Keratinocyte (primary cell): ENCODE measurements at regions not wholly inside any gene's neighbourhood (a gene's known extent, or its start where the extent isn't known, plus 50 kb on each side); places are given as distances from the start of the nearest gene placed in this dataset.

ENCODE experiments used
- DNase-seq: peaks from one replicate; pipeline ENCODE4 v3.0.0-alpha.2; 2011; ENCODE audit warnings: low read depth, missing footprints, low spot score
- FAIRE-seq: peaks from 2 replicates; lab custom pipeline; 2011; peaks lifted over from hg19 to GRCh38; lab: Jason Lieb, UNC
- H2AFZ ChIP-seq: 2 replicates; pipeline ENCODE4 v1.6.0; 2012; ENCODE audit warnings: low read length, control low read depth, inconsistent platforms; ENCODE audit not compliant: control insufficient read depth
- H3K27ac ChIP-seq: 2 replicates; pipeline ENCODE4 v1.5.1; 2011; ENCODE audit warnings: low read length; ENCODE audit not compliant: control insufficient read depth, insufficient read depth
- H3K27me3 ChIP-seq: 3 replicates; pipeline ENCODE4 v1.6.0; 2011; ENCODE audit warnings: low read length; ENCODE audit not compliant: control insufficient read depth, insufficient read depth; ENCODE audit errors: extremely low read depth
- H3K36me3 ChIP-seq, 2 experiments: 2 replicates in 1 of 2; 3 replicates in 1 of 2; pipeline ENCODE4 v1.5.1; 2011; ENCODE audit warnings: low read length in 2 of 2, mild to moderate bottlenecking in 1 of 2; ENCODE audit not compliant: control insufficient read depth in 2 of 2, insufficient read depth in 2 of 2; ENCODE audit errors: extremely low read depth in 1 of 2
- H3K4me1 ChIP-seq: 3 replicates; pipeline ENCODE4 v1.5.1; 2011; ENCODE audit warnings: low read length; ENCODE audit not compliant: control insufficient read depth, insufficient read depth; ENCODE audit errors: extremely low read depth
- H3K4me2 ChIP-seq: 3 replicates; pipeline ENCODE4 v1.6.0; 2011; ENCODE audit warnings: low read depth, low read length; ENCODE audit not compliant: control insufficient read depth, insufficient read depth; ENCODE audit errors: extremely low read depth
- H3K4me3 ChIP-seq, 3 experiments: fragments of 200-600 bp in 1 of 3; sonication (generic) in 1 of 3; 2 replicates in 2 of 3; 3 replicates in 1 of 3; pipeline ENCODE4 v1.5.1; 2011 to 2016; ENCODE audit warnings: low read length in 3 of 3, mild to moderate bottlenecking in 3 of 3, control low read depth in 2 of 3, inconsistent platforms in 1 of 3, low read depth in 1 of 3, mixed read lengths in 1 of 3, mixed run types in 1 of 3, moderate library complexity in 1 of 3; ENCODE audit not compliant: control insufficient read depth in 2 of 3, insufficient read depth in 2 of 3; ENCODE audit errors: extremely low read depth in 1 of 3
- H3K79me2 ChIP-seq: 2 replicates; pipeline ENCODE4 v1.6.0; 2012; ENCODE audit warnings: low read length; ENCODE audit not compliant: control insufficient read depth, insufficient read depth
- H3K9ac ChIP-seq: 3 replicates; pipeline ENCODE4 v1.6.0; 2011; ENCODE audit warnings: low read length; ENCODE audit not compliant: control insufficient read depth, insufficient read depth; ENCODE audit errors: extremely low read depth
- H3K9me1 ChIP-seq: 3 replicates; pipeline ENCODE4 v1.6.0; 2011; ENCODE audit warnings: low read length; ENCODE audit not compliant: control insufficient read depth, insufficient read depth; ENCODE audit errors: extremely low read depth
- H3K9me3 ChIP-seq: 2 replicates; pipeline ENCODE4 v1.5.1; 2012; ENCODE audit warnings: low read depth, low read length; ENCODE audit not compliant: control insufficient read depth
- H4K20me1 ChIP-seq: 3 replicates; pipeline ENCODE4 v1.6.0; 2011; ENCODE audit warnings: low read length; ENCODE audit not compliant: control insufficient read depth, insufficient read depth; ENCODE audit errors: extremely low read depth
- EZH2 ChIP-seq: IDR thresholded peaks from one replicate; pipeline ENCODE4 v1.6.1; 2012; ENCODE audit warnings: inconsistent platforms, mild to moderate bottlenecking, low read length, moderate library complexity
- dilution Hi-C: fragments of 300-500 bp; cut with MboI; formaldehyde crosslinking; loops from one replicate; pipeline ENCODE4 v1.7.0; 2020; ENCODE audit warnings: low sequenced_read_pairs; ENCODE audit not compliant: extremely low pct_ligation_motif_present
- TF ChIP-seq, protein P1 (sequence below), 3 experiments: IDR thresholded peaks in 1 of 3; conservative IDR thresholded peaks in 1 of 3; optimal IDR thresholded peaks in 1 of 3; 2 replicates in 2 of 3; 3 replicates in 1 of 3; pipeline versions ENCODE3 to v1.5.1; 2011; ENCODE audit warnings: low read length in 3 of 3, mild to moderate bottlenecking in 3 of 3, moderate library complexity in 2 of 3, control low read depth in 1 of 3, inconsistent platforms in 1 of 3; ENCODE audit not compliant: insufficient read depth in 2 of 3; ENCODE audit errors: extremely low read depth in 1 of 3

DNA sequence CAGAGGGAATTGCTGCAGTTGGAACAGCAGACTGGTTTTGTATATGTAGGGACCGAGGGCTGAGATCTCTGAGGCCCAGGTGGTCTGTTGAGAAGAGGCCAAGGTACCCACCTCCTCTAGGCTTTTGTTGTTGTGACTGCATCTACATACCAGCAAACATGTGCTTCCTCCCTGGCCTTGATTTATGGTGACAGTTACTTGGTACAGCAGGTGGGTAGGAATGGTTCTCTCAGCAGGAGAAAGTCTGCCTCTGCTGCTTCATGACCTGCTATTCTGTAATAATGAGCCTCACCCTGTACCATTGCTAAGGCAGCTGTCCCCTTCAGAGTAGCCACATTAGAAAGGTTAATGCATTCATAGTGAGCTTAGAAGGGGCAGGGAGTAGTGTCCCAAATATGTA lies 196.7 kb upstream of the PELI2 start:
- FAIRE-seq = no peak
- Histone ChIP-seq H3K27ac (no peak overlapping the region), H2AFZ (no peak overlapping the region), H3K4me2 (no peak overlapping the region), H3K9me3 (no peaks in the 10 kb centered on the region), H3K4me3 (no peak overlapping the region), H3K36me3 (no peaks in the 10 kb centered on the region), H3K27me3 (peaks cover 3% of the 10 kb centered on the region), H3K4me1 (no peaks in the 10 kb centered on the region), H3K79me2 (no peaks in the 10 kb centered on the region), H4K20me1 (no peaks in the 10 kb centered on the region), H3K9me1 (no peaks in the 10 kb centered on the region), H3K9ac (no peak overlapping the region)
- no peak for DNase-seq
- dilution Hi-C loops = no loop called here
- no peak for TF ChIP-seq EZH2
- TF ChIP-seq, protein P1, sequence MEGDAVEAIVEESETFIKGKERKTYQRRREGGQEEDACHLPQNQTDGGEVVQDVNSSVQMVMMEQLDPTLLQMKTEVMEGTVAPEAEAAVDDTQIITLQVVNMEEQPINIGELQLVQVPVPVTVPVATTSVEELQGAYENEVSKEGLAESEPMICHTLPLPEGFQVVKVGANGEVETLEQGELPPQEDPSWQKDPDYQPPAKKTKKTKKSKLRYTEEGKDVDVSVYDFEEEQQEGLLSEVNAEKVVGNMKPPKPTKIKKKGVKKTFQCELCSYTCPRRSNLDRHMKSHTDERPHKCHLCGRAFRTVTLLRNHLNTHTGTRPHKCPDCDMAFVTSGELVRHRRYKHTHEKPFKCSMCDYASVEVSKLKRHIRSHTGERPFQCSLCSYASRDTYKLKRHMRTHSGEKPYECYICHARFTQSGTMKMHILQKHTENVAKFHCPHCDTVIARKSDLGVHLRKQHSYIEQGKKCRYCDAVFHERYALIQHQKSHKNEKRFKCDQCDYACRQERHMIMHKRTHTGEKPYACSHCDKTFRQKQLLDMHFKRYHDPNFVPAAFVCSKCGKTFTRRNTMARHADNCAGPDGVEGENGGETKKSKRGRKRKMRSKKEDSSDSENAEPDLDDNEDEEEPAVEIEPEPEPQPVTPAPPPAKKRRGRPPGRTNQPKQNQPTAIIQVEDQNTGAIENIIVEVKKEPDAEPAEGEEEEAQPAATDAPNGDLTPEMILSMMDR (optimal IDR thresholded peaks at IDR 0.05 in 1 of 3, IDR thresholded peaks at IDR 0.05 in 1 of 3, conservative IDR thresholded peaks at IDR 0.05 in 1 of 3; ENCODE audit: extremely low read depth in 1 of 3, insufficient read depth in 2 of 3, low read length in 3 of 3) = no peak

DNA sequence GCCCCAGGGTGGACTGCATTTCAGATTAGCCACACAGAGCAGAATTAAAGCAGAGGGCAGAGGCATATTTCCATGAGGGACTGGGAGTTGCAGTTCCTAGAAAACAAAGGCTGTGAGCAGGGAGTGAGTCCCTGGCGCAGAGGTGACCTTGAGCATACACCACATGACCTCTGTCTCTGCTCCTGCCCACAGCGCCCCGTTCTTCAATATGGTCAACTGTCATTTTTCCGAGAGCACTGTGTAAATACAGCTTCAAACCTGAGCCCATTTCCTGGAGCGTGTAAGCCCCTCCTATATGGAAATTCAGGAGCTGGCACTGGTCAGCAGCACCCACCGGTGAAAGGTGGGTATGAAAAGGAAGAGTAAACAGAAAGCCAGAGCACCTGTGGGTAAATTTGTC lies 192.2 kb upstream of the PELI2 start:
- Histone ChIP-seq H3K9me3 (no peaks in the 10 kb centered on the region), H3K4me2 (no peak overlapping the region), H3K27me3 (peaks cover 3% of the 10 kb centered on the region), H4K20me1 (no peaks in the 10 kb centered on the region), H3K79me2 (no peaks in the 10 kb centered on the region), H3K4me3 (no peak overlapping the region), H3K9ac (no peak overlapping the region), H3K36me3 (no peaks in the 10 kb centered on the region), H3K27ac (no peak overlapping the region), H3K4me1 (no peaks in the 10 kb centered on the region), H2AFZ (no peak overlapping the region), H3K9me1 (no peaks in the 10 kb centered on the region)
- FAIRE-seq (no peak), DNase-seq (no peak)
- TF ChIP-seq EZH2 = no peak
- TF ChIP-seq, protein P1 (optimal IDR thresholded peaks at IDR 0.05 in 1 of 3, IDR thresholded peaks at IDR 0.05 in 1 of 3, conservative IDR thresholded peaks at IDR 0.05 in 1 of 3; ENCODE audit: extremely low read depth in 1 of 3, insufficient read depth in 2 of 3, low read length in 3 of 3) = no peak
- dilution Hi-C loops = no loop called here
